ENCODE measurements at regions not wholly inside any gene's neighbourhood (a gene's known extent, or its start where the extent isn't known, plus 50 kb on each side); places are given as distances from the start of the nearest gene placed in this dataset.
"Not testable (repeated sequence)": the region's sequence is repeated elsewhere in the genome, so short reads cannot be mapped to it uniquely, and the experiment has no call there.

DNA sequence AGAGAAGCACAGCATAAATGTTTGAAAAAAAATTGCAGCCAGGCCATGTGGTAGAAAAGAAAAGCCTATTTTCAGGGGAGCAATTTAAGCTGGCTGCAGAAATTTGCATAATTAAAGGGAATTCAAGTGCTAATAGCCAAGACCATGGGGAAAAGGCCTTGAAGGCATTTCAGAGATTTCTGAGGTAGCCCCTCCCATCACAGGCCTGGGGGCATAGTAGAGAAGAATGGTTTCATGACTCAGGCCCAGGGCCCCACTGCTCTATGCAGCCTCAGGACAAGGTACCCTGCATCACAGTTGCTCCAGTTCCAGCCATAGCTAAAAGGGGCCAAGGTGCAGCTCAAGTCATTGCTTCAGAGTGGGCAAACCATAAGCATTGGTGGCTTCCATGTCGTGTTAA is 1416.0 kb downstream of the EFNA5 start:
- DNase-seq, result no peak
- Histone ChIP-seq H3K27ac (no peak overlapping the region), H3K4me1 (no peaks in the 10 kb centered on the region), H3K4me3 (no peak overlapping the region), H3K9me3 (peaks cover 0 to 15% (median 8%) of the 10 kb centered on the region in 4 donors), H3K27me3 (no peaks in the 10 kb centered on the region), H3K36me3 (no peaks in the 10 kb centered on the region)
- no peak for TF ChIP-seq POLR2A (IDR thresholded peaks at IDR 0.05)
- TF ChIP-seq EP300 (IDR thresholded peaks at IDR 0.05), result no peak
- TF ChIP-seq, protein P1, sequence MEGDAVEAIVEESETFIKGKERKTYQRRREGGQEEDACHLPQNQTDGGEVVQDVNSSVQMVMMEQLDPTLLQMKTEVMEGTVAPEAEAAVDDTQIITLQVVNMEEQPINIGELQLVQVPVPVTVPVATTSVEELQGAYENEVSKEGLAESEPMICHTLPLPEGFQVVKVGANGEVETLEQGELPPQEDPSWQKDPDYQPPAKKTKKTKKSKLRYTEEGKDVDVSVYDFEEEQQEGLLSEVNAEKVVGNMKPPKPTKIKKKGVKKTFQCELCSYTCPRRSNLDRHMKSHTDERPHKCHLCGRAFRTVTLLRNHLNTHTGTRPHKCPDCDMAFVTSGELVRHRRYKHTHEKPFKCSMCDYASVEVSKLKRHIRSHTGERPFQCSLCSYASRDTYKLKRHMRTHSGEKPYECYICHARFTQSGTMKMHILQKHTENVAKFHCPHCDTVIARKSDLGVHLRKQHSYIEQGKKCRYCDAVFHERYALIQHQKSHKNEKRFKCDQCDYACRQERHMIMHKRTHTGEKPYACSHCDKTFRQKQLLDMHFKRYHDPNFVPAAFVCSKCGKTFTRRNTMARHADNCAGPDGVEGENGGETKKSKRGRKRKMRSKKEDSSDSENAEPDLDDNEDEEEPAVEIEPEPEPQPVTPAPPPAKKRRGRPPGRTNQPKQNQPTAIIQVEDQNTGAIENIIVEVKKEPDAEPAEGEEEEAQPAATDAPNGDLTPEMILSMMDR (IDR thresholded peaks at IDR 0.05), result no peak
- no peak for TF ChIP-seq POLR2AphosphoS5 (IDR thresholded peaks at IDR 0.05)
- intact Hi-C loops (cut with DNase I; ENCODE audit: low total_unique reads), result no loop called here
- WGBS, 5 donors, result 83 to 100% (median 87%) methylated on average over 1 of the region's 1 CpG

DNA sequence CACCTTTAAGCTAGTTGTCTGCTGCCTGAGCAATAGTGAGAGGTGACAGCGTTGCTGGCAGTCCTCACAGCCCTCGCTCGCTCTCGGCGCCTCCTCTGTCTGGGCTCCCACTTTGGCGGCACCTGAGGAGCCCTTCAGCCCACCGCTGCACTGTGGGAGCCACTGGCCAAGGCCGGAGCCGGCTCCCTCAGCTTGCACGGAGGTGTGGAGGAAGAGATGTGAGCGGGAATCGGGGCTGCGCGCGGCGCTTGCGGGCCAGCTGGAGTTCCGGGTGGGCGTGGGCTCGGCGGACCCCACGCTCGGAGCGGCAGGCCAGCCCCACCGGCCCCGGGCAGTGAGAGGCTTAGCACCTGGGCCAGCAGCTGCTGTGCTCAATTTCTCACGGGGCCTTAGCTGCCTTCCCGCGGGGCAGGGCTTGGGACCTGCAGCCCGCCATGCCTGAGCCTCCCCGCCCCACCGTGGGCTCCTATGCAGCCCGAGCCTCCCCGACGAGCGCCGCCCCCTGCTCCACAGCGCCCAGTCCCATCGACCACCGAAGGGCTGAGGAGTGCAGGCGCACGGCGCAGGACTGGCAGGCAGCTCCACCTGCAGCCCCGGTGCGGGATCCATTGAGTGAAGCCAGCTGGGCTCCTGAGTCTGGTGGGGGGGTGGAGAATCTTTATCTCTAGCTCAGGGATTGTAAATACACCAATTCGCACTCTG is 1424.5 kb downstream of the EFNA5 start:
- H3K4me3 ChIP-seq; H3K4me1 ChIP-seq; H3K27me3 ChIP-seq; intact Hi-C loops (cut with DNase I; ENCODE audit: low total_unique reads); H3K36me3 ChIP-seq; DNase-seq; H3K9me3 ChIP-seq; H3K27ac ChIP-seq: not testable (repeated sequence)
- WGBS, 5 donors, result 89 to 97% (median 94%) methylated on average over 20 to 46 of the region's 46 CpGs

DNA sequence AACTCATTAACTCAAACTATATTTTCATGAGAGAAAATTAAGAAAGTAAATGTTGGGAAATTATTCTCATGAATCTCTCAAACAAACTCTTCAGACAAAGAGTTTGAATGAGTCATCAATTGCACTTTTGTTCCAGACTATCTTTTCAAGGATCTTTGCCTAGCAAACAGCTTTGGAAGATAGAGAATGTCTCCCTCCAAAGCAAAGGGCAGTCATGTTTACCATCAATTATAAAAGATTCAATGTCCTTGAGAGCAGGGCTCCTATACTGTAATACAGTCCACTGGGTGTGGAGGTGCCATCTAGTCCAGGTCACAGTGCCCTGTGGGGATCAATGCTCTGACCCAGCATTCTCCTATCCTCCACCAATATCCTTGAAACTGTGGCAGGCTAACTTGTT is 1429.3 kb downstream of the EFNA5 start:
- H3K27ac ChIP-seq, result no peak overlapping the region
- DNase-seq, result no peak
- no peak overlapping the region for H3K4me3 ChIP-seq
- TF ChIP-seq, protein P1 (IDR thresholded peaks at IDR 0.05), result no peak
- TF ChIP-seq POLR2A (IDR thresholded peaks at IDR 0.05), result no peak
- no peak for TF ChIP-seq EP300 (IDR thresholded peaks at IDR 0.05)
- TF ChIP-seq POLR2AphosphoS5 (IDR thresholded peaks at IDR 0.05), result no peak
- peaks cover 0 to 4% (median 0%) of the 10 kb centered on the region in 4 donors for H3K9me3 ChIP-seq
- intact Hi-C loops (cut with DNase I; ENCODE audit: low total_unique reads), result no loop called here
- no peaks in the 10 kb centered on the region for H3K36me3 ChIP-seq
- no peaks in the 10 kb centered on the region for H3K4me1 ChIP-seq
- H3K27me3 ChIP-seq, result no peaks in the 10 kb centered on the region

DNA sequence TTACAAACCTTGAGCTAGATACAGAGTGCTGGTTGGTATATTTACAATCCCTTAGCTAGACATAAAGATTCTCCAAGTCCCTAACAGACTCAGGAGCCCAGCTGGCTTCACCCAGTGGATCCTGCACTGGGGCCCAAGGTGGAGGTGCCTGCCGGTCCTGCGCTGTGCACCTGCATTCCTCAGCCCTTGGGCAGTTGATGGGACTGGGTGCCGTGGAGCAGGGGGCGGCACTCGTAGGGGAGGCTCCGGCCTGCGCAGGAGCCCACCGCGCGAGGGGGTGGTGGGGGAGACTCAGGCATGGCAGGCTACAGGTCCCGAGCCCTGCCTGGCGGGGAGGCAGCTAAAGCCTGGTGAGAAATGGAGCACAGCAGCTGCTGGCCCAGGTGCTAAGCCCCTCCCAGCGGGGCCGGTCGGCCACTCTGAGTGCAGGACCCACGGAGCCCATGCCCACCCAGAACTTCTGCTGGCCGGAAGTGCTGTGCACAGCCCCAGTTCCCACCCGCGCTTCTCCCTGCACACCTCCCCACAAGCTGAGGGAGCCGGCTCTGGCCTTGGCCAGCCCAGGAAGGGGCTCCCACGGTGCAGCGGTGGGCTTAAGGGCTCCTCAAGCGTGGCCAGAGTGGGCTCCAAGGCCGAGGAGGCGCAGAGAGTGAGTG is 1464.7 kb downstream of the EFNA5 start:
- Histone ChIP-seq H3K27me3 (no peaks in the 10 kb centered on the region), H3K9me3 (peaks cover 0 to 7% (median 3%) of the 10 kb centered on the region in 4 donors), H3K36me3 (no peaks in the 10 kb centered on the region), H3K4me1 (no peaks in the 10 kb centered on the region), H3K4me3 (no peak overlapping the region), H3K27ac (no peak overlapping the region)
- intact Hi-C loops (cut with DNase I; ENCODE audit: low total_unique reads), result no loop called here
- 93 to 97% (median 97%) methylated on average over 12 to 25 of the region's 25 CpGs for WGBS, 5 donors
- TF ChIP-seq, protein P1 (IDR thresholded peaks at IDR 0.05), result no peak
- TF ChIP-seq EP300 (IDR thresholded peaks at IDR 0.05) (no peak), POLR2AphosphoS5 (IDR thresholded peaks at IDR 0.05) (no peak), POLR2A (IDR thresholded peaks at IDR 0.05) (no peak)
- no peak for DNase-seq

DNA sequence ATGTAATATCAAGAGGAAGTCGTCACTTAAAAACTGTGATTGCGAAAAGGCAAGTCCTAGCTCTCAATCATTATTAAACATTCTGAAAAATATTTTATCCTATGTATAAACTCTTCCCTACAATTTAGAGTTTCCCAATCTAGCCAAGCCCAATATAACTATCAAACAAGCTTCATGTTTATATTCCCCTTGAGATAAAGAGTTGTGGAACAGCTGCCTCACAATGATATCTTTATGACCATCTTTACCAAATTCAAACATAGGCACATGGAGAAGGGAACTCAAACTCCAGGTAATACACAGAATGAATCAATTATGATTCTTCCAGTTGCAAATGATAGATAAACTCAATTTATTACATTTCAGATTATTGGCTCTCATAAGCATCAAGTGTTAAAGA is 1468.7 kb downstream of the EFNA5 start:
- no peaks in the 10 kb centered on the region for H3K27me3 ChIP-seq
- TF ChIP-seq EP300 (IDR thresholded peaks at IDR 0.05) (no peak), POLR2A (IDR thresholded peaks at IDR 0.05) (no peak), POLR2AphosphoS5 (IDR thresholded peaks at IDR 0.05) (no peak)
- TF ChIP-seq, protein P1 (IDR thresholded peaks at IDR 0.05), result no peak
- no peaks in the 10 kb centered on the region for H3K36me3 ChIP-seq
- no peaks in the 10 kb centered on the region for H3K4me1 ChIP-seq
- 76 to 95% (median 83%) methylated on average over 2 of the region's 2 CpGs for WGBS, 5 donors
- H3K4me3 ChIP-seq, result no peak overlapping the region
- DNase-seq, result no peak
- intact Hi-C loops (cut with DNase I; ENCODE audit: low total_unique reads), result no loop called here
- peaks cover 0 to 7% (median 3%) of the 10 kb centered on the region in 4 donors for H3K9me3 ChIP-seq
- no peak overlapping the region for H3K27ac ChIP-seq

All from stomach (tissue), 8 donors.